HG03565 (cell line): ENCODE measurements at regions not wholly inside any gene's neighbourhood (a gene's known extent, or its start where the extent isn't known, plus 50 kb on each side); places are given as distances from the start of the nearest gene placed in this dataset.
"Not testable (repeated sequence)": the region's sequence is repeated elsewhere in the genome, so short reads cannot be mapped to it uniquely, and the experiment has no call there.

Experiments
- ATAC-seq: cut with Tn5 transposase; IDR thresholded peaks from one replicate; pipeline ENCODE4 v1.9.1; 2021; ENCODE audit warnings: mild to moderate bottlenecking, moderate library complexity; ENCODE audit not compliant: unreplicated experiment

- ATAC-seq: no peak
These were observed 241.6 kb downstream of the LRIG3 start for GRCh38 chr12:58678753-58679152.

- no peak for ATAC-seq
These were observed 238.6 kb downstream of the LRIG3 start for GRCh38 chr12:58681730-58682129.

GRCh38 chr12:58695263-58695662, 225.0 kb downstream of the LRIG3 start:
- ATAC-seq: no peak

- ATAC-seq: no peak
These were observed 218.8 kb downstream of the LRIG3 start for GRCh38 chr12:58701536-58701935.

GRCh38 chr12:58703866-58704265, 216.4 kb downstream of the LRIG3 start:
- ATAC-seq: no peak

- not testable (repeated sequence) for ATAC-seq
These were observed 215.5 kb downstream of the LRIG3 start for GRCh38 chr12:58704770-58705169.

GRCh38 chr12:58710901-58711300, 209.4 kb downstream of the LRIG3 start:
- ATAC-seq: no peak

- no peak for ATAC-seq
These were observed 208.3 kb downstream of the LRIG3 start for GRCh38 chr12:58711974-58712373.

GRCh38 chr12:58712976-58713375, 207.3 kb downstream of the LRIG3 start:
- ATAC-seq: no peak

- no peak for ATAC-seq
These were observed 201.1 kb downstream of the LRIG3 start for GRCh38 chr12:58719161-58719560.

GRCh38 chr12:58720421-58720820, 199.9 kb downstream of the LRIG3 start:
- no peak for ATAC-seq

- no peak for ATAC-seq
These were observed 194.8 kb downstream of the LRIG3 start for GRCh38 chr12:58725400-58726105.

GRCh38 chr12:58727521-58727920, 192.8 kb downstream of the LRIG3 start:
- ATAC-seq: no peak

GRCh38 chr12:58728397-58728796, 191.9 kb downstream of the LRIG3 start:
- ATAC-seq: no peak

GRCh38 chr12:58731096-58731495, 189.2 kb downstream of the LRIG3 start:
- no peak for ATAC-seq

GRCh38 chr12:58732894-58733293, 187.4 kb downstream of the LRIG3 start:
- ATAC-seq: no peak

- no peak for ATAC-seq
These were observed 179.1 kb downstream of the LRIG3 start for GRCh38 chr12:58741226-58741625.

- ATAC-seq: no peak
These were observed 174.8 kb downstream of the LRIG3 start for GRCh38 chr12:58745348-58746125.

- ATAC-seq: no peak
These were observed 172.8 kb downstream of the LRIG3 start for GRCh38 chr12:58747533-58747932.

GRCh38 chr12:58750484-58750883, 169.8 kb downstream of the LRIG3 start:
- no peak for ATAC-seq

GRCh38 chr12:58757422-58757821, 162.9 kb downstream of the LRIG3 start:
- no peak for ATAC-seq

- not testable (repeated sequence) for ATAC-seq
These were observed 160.6 kb downstream of the LRIG3 start for GRCh38 chr12:58759745-58760144.
